ENCODE measurements at regions not wholly inside any gene's neighbourhood (a gene's known extent, or its start where the extent isn't known, plus 50 kb on each side); places are given as distances from the start of the nearest gene placed in this dataset.
A peak's percentile ranks its signal among the peaks of the same experiment; 100 is the strongest.

- intact Hi-C loops (cut with DNase I) = no loop called here
- ATAC-seq (no peak), DNase-seq (ENCODE audit: low spot score) (peak; percentile 18)
Observed at GRCh38 chr11:69402251-69402887, 79.1 kb upstream of the LINC01488 start.

- DNase-seq (ENCODE audit: low spot score) (peak; percentile 23), ATAC-seq (no peak)
Observed at GRCh38 chr11:69403556-69404215, 77.8 kb upstream of the LINC01488 start.

GRCh38 chr11:69406060-69406459 is 75.4 kb upstream of the LINC01488 start:
- DNase-seq (ENCODE audit: low spot score) (no peak), ATAC-seq (no peak)
- intact Hi-C loops (cut with DNase I) = no loop called here

More at GRCh38 chr11:69403556-69404215, 77.8 kb upstream of the LINC01488 start:
- intact Hi-C loops (cut with DNase I) = no loop called here

GRCh38 chr11:69409812-69410645 is 71.4 kb upstream of the LINC01488 start:
- intact Hi-C loops (cut with DNase I) = no loop called here
- ATAC-seq (no peak), DNase-seq (ENCODE audit: low spot score) (no peak)

GRCh38 chr11:69411257-69411924 is 70.1 kb upstream of the LINC01488 start:
- DNase-seq (ENCODE audit: low spot score) (no peak), ATAC-seq (no peak)
- intact Hi-C loops (cut with DNase I) = no loop called here

GRCh38 chr11:69413015-69413801 is 68.3 kb upstream of the LINC01488 start:
- intact Hi-C loops (cut with DNase I) = no loop called here
- ATAC-seq (no peak), DNase-seq (ENCODE audit: low spot score) (peak; percentile 19)

- intact Hi-C loops (cut with DNase I) = no loop called here
- DNase-seq (ENCODE audit: low spot score) (no peak), ATAC-seq (no peak)
Observed at GRCh38 chr11:69413993-69414392, 67.5 kb upstream of the LINC01488 start.

- no peak for DNase-seq (ENCODE audit: low spot score)
Observed at GRCh38 chr11:69414773-69415187, 66.7 kb upstream of the LINC01488 start.

GRCh38 chr11:69415411-69416142 is 65.9 kb upstream of the LINC01488 start:
- DNase-seq (ENCODE audit: low spot score) = no peak
- peak; percentile 22 for ATAC-seq
- intact Hi-C loops (cut with DNase I) = no loop called here

More at GRCh38 chr11:69414773-69415187, 66.7 kb upstream of the LINC01488 start:
- peak; percentile 15 for ATAC-seq
- intact Hi-C loops (cut with DNase I) = no loop called here

- ATAC-seq = no peak
- intact Hi-C loops (cut with DNase I) = no loop called here
- DNase-seq (ENCODE audit: low spot score) = no peak
Observed at GRCh38 chr11:69416143-69416515, 65.3 kb upstream of the LINC01488 start.

GRCh38 chr11:69416762-69417698 is 64.4 kb upstream of the LINC01488 start:
- ATAC-seq = no peak
- no peak for DNase-seq (ENCODE audit: low spot score)
- intact Hi-C loops (cut with DNase I) = no loop called here

- DNase-seq (ENCODE audit: low spot score) = no peak
- no peak for ATAC-seq
- intact Hi-C loops (cut with DNase I) = no loop called here
Observed at GRCh38 chr11:69417699-69418085, 63.8 kb upstream of the LINC01488 start.

- DNase-seq (ENCODE audit: low spot score) = no peak
- intact Hi-C loops (cut with DNase I) = no loop called here
- ATAC-seq = no peak
Observed at GRCh38 chr11:69418576-69419296, 62.7 kb upstream of the LINC01488 start.

GRCh38 chr11:69419662-69420395 is 61.6 kb upstream of the LINC01488 start:
- DNase-seq (ENCODE audit: low spot score) (no peak), ATAC-seq (no peak)
- intact Hi-C loops (cut with DNase I) = no loop called here

GRCh38 chr11:69422645-69423044 is 58.8 kb upstream of the LINC01488 start:
- DNase-seq (ENCODE audit: low spot score) (no peak), ATAC-seq (no peak)
- intact Hi-C loops (cut with DNase I) = no loop called here

GRCh38 chr11:69423181-69423580 is 58.3 kb upstream of the LINC01488 start:
- DNase-seq (ENCODE audit: low spot score) (no peak), ATAC-seq (no peak)
- intact Hi-C loops (cut with DNase I) = no loop called here
